AG04449 (cell line): ENCODE measurements at regions not wholly inside any gene's neighbourhood (a gene's known extent, or its start where the extent isn't known, plus 50 kb on each side); places are given as distances from the start of the nearest gene placed in this dataset.

Experiments
- CTCF ChIA-PET: fragments of 350-600 bp; formaldehyde crosslinking; extraction: SDS; loops from one replicate; lab custom pipeline; 2021; ENCODE audit warnings: antibody characterized with exemption; lab: Yijun Ruan, JAX
- POLR2A ChIA-PET: fragments of 400-600, 350-600 bp; formaldehyde crosslinking; extraction: SDS; loops from one replicate; lab custom pipeline; 2020; ENCODE audit warnings: antibody characterized with exemption, inconsistent platforms; lab: Yijun Ruan, JAX
- DNase-seq: peaks from one replicate; pipeline ENCODE4 v3.0.0-alpha.2; 2010; ENCODE audit warnings: low read depth, low spot score
- H3K4me3 ChIP-seq: 2 replicates; pipeline ENCODE4 v1.5.1; 2011; ENCODE audit warnings: low read depth, mild to moderate bottlenecking, control low read depth, low read length
- TF ChIP-seq, protein P1 (sequence below): IDR thresholded peaks from one replicate; pipeline ENCODE4 v1.5.1; 2011; ENCODE audit warnings: mild to moderate bottlenecking, moderate library complexity, low read length, control low read depth, inconsistent platforms; ENCODE audit not compliant: insufficient read depth; ENCODE audit errors: missing control alignments

GRCh38 chr3:181317508-181317907 lies 328.0 kb upstream of the DNAJC19 start:
- no peak for DNase-seq
- no peak overlapping the region for H3K4me3 ChIP-seq
- TF ChIP-seq, protein P1, sequence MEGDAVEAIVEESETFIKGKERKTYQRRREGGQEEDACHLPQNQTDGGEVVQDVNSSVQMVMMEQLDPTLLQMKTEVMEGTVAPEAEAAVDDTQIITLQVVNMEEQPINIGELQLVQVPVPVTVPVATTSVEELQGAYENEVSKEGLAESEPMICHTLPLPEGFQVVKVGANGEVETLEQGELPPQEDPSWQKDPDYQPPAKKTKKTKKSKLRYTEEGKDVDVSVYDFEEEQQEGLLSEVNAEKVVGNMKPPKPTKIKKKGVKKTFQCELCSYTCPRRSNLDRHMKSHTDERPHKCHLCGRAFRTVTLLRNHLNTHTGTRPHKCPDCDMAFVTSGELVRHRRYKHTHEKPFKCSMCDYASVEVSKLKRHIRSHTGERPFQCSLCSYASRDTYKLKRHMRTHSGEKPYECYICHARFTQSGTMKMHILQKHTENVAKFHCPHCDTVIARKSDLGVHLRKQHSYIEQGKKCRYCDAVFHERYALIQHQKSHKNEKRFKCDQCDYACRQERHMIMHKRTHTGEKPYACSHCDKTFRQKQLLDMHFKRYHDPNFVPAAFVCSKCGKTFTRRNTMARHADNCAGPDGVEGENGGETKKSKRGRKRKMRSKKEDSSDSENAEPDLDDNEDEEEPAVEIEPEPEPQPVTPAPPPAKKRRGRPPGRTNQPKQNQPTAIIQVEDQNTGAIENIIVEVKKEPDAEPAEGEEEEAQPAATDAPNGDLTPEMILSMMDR: no peak
- ChIA-PET CTCF (interaction anchor here (2.1 kb wide), 1 partner anchor 9 kb away, joined by 7 read pairs; no protein-coding TSS in a partner anchor), POLR2A (no interaction called here)

DNA sequence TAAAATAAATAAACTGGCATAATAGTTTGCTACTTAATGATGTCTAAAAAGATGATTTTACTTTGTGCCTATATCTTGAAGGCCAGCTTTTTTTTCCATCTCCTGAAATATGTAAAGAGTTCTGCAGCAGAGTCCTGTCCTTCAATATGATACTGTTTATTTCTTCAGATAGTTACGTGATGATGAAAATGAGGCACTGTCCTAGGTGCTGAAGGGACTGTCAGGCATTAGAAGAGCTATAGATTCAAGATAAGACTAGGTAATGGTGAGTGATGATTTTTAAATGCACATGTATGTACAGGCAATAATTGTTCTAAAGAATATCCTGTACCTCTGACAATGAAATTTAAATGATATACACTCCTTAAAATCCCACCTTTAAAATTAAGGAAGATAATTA lies 326.9 kb upstream of the DNAJC19 start:
- TF ChIP-seq, protein P1: no peak
- no peak overlapping the region for H3K4me3 ChIP-seq
- ChIA-PET POLR2A (no interaction called here), CTCF (interaction anchor here (2.1 kb wide), 1 partner anchor 10 kb away, joined by 7 read pairs; no protein-coding TSS in a partner anchor)
- no peak for DNase-seq

- TF ChIP-seq, protein P1: no peak
- H3K4me3 ChIP-seq: no peak overlapping the region
- ChIA-PET CTCF (no interaction called here), POLR2A (no interaction called here)
- no peak for DNase-seq
Observed at GRCh38 chr3:181313335-181313734, 323.8 kb upstream of the DNAJC19 start.

- no peak overlapping the region for H3K4me3 ChIP-seq
- no peak for DNase-seq
- TF ChIP-seq, protein P1: no peak
- CTCF ChIA-PET: no interaction called here
- POLR2A ChIA-PET: no interaction called here
Observed at GRCh38 chr3:181311186-181311585, 321.6 kb upstream of the DNAJC19 start.

DNA sequence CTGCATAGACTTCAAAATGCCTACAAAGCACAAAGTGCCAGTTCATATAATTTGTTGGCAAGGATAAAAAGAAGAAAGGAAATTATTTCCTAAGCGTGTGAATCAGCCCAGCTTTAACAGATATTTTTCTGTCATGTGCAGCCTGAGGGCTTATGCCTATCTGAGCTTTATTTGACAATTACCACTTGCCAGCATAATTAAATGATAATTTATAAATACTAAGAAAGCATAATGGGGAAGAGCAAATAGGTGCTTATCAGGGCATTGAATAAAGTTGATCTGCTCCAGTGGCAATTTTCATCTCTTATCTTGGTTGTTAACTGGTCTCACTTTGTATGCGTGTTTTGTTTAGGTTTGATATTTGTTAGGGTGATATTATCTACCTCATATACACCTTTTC lies 313.4 kb upstream of the DNAJC19 start:
- CTCF ChIA-PET: no interaction called here
- POLR2A ChIA-PET: no interaction called here
- TF ChIP-seq, protein P1: no peak
- DNase-seq: no peak
- H3K4me3 ChIP-seq: no peak overlapping the region

- no peak overlapping the region for H3K4me3 ChIP-seq
- no peak for DNase-seq
- TF ChIP-seq, protein P1: no peak
- CTCF ChIA-PET: no interaction called here
- POLR2A ChIA-PET: no interaction called here
Observed at GRCh38 chr3:181300033-181300432, 310.5 kb upstream of the DNAJC19 start.
